ENCODE measurements at regions not wholly inside any gene's neighbourhood (a gene's known extent, or its start where the extent isn't known, plus 50 kb on each side); places are given as distances from the start of the nearest gene placed in this dataset.

DNA sequence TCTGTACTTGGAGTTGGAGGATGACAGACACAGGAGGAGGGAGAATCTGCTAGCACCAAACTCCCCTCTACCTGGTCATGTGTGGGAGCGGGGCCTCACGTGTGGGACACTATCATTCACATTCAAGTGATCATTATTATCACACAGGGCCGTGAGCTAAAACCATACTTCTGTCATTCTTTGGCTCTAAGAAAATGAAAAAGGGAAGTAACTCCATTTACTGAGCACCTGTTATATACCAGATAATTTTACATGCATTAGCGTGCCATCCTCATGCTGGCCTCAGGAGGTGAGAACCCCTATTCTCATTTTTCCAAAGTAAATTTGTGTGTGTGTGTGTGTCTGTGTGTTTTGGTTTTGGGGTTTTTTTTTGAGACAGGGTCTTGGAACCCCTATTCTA lies 150.1 kb downstream of the GLI2 start:
- H4K20me1 ChIP-seq (ENCODE audit: control insufficient read depth, insufficient read depth, low read length, poor library complexity, severe bottlenecking): no peaks in the 10 kb centered on the region
- no peaks in the 10 kb centered on the region for H3K36me3 ChIP-seq (replicated peaks in 1 of 2; ENCODE audit: control extremely low read depth in 1 of 2, control insufficient read depth in 1 of 2, extremely low read depth in 1 of 2, insufficient read depth in 2 of 2, low read length in 1 of 2)
- no peak overlapping the region for H3K4me3 ChIP-seq (ENCODE audit: control extremely low read depth in 1 of 5, extremely low read depth in 1 of 5, insufficient read depth in 1 of 5, low read depth in 2 of 5, low read length in 4 of 5)
- TF ChIP-seq CTCF (IDR thresholded peaks at IDR 0.05): no peak
- no peak for TF ChIP-seq EZH2 (IDR thresholded peaks at IDR 0.05; ENCODE audit: borderline replicate concordance, insufficient read depth, low read depth, low read length, poor library complexity, severe bottlenecking)
- H2AFZ ChIP-seq (ENCODE audit: insufficient read depth, low read depth, low read length, poor library complexity, severe bottlenecking): no peak overlapping the region
- Mint-ChIP-seq H3K4me1 (no peaks in the 10 kb centered on the region), H3K4me3 (no peak overlapping the region), H3K9me3 (ENCODE audit: insufficient read depth) (no peaks in the 10 kb centered on the region), H3K27ac (no peak overlapping the region), H3K27me3 (no peaks in the 10 kb centered on the region)
- intact Hi-C loops (cut with micrococcal nuclease): no loop called here
- ChIA-PET POLR2A (no interaction called here), CTCF (no interaction called here)
- no peaks in the 10 kb centered on the region for H3K27me3 ChIP-seq (replicated peaks in 1 of 4; ENCODE audit: control extremely low read depth in 1 of 4, control insufficient read depth in 3 of 4, insufficient read depth in 4 of 4, low read length in 3 of 4)
- no peak overlapping the region for H3K27ac ChIP-seq (ENCODE audit: low read length in 2 of 2)
- no peak overlapping the region for H3K9ac ChIP-seq (ENCODE audit: low read length)
- H3K4me2 ChIP-seq (replicated peaks; ENCODE audit: low read depth, low read length, poor library complexity, severe bottlenecking): no peak overlapping the region
- no peaks in the 10 kb centered on the region for H3K79me2 ChIP-seq (ENCODE audit: control insufficient read depth, insufficient read depth, low read length)
- ATAC-seq (ENCODE audit: low read depth) (no peak), DNase-seq (no peak)
- no CpG with 5 or more reads among the region's 4 CpGs for WGBS (ENCODE audit: insufficient coverage)
- no peaks in the 10 kb centered on the region for H3K9me3 ChIP-seq (ENCODE audit: control extremely low read depth in 1 of 3, control insufficient read depth in 2 of 3, insufficient read depth in 1 of 3, low read length in 2 of 3)
- no peaks in the 10 kb centered on the region for H3K4me1 ChIP-seq (ENCODE audit: control insufficient read depth in 2 of 2, insufficient read depth in 2 of 2, low read length in 2 of 2)

GRCh38 chr2:120886534-120887319 lies 151.1 kb downstream of the GLI2 start:
- H3K9me3 ChIP-seq (ENCODE audit: control extremely low read depth in 1 of 3, control insufficient read depth in 2 of 3, insufficient read depth in 1 of 3, low read length in 2 of 3): no peaks in the 10 kb centered on the region
- intact Hi-C loops (cut with micrococcal nuclease): no loop called here
- DNase-seq (no peak), ATAC-seq (ENCODE audit: low read depth) (no peak)
- POLR2A ChIA-PET: no interaction called here
- H3K27ac Mint-ChIP-seq: no peak overlapping the region
- no peaks in the 10 kb centered on the region for H3K4me1 ChIP-seq (ENCODE audit: control insufficient read depth in 2 of 2, insufficient read depth in 2 of 2, low read length in 2 of 2)
- H3K4me1 Mint-ChIP-seq: no peaks in the 10 kb centered on the region
- H3K27me3 ChIP-seq (replicated peaks in 1 of 4; ENCODE audit: control extremely low read depth in 1 of 4, control insufficient read depth in 3 of 4, insufficient read depth in 4 of 4, low read length in 3 of 4): no peaks in the 10 kb centered on the region
- no peaks in the 10 kb centered on the region for H4K20me1 ChIP-seq (ENCODE audit: control insufficient read depth, insufficient read depth, low read length, poor library complexity, severe bottlenecking)
- no peaks in the 10 kb centered on the region for H3K36me3 ChIP-seq (replicated peaks in 1 of 2; ENCODE audit: control extremely low read depth in 1 of 2, control insufficient read depth in 1 of 2, extremely low read depth in 1 of 2, insufficient read depth in 2 of 2, low read length in 1 of 2)
- H2AFZ ChIP-seq (ENCODE audit: insufficient read depth, low read depth, low read length, poor library complexity, severe bottlenecking): no peak overlapping the region
- no peaks in the 10 kb centered on the region for H3K9me3 Mint-ChIP-seq (ENCODE audit: insufficient read depth)
- no peaks in the 10 kb centered on the region for H3K27me3 Mint-ChIP-seq
- no peak overlapping the region for H3K9ac ChIP-seq (ENCODE audit: low read length)
- WGBS (ENCODE audit: insufficient coverage): 74% methylated on average over 18 of the region's 18 CpGs
- H3K4me2 ChIP-seq (replicated peaks; ENCODE audit: low read depth, low read length, poor library complexity, severe bottlenecking): no peak overlapping the region
- H3K4me3 ChIP-seq (ENCODE audit: control extremely low read depth in 1 of 5, extremely low read depth in 1 of 5, insufficient read depth in 1 of 5, low read depth in 2 of 5, low read length in 4 of 5): no peak overlapping the region
- no peak overlapping the region for H3K4me3 Mint-ChIP-seq
- CTCF ChIA-PET: no interaction called here
- no peaks in the 10 kb centered on the region for H3K79me2 ChIP-seq (ENCODE audit: control insufficient read depth, insufficient read depth, low read length)
- no peak overlapping the region for H3K27ac ChIP-seq (ENCODE audit: low read length in 2 of 2)
- no peak for TF ChIP-seq EZH2 (IDR thresholded peaks at IDR 0.05; ENCODE audit: borderline replicate concordance, insufficient read depth, low read depth, low read length, poor library complexity, severe bottlenecking)
- TF ChIP-seq CTCF (IDR thresholded peaks at IDR 0.05): no peak

Measured in B cell (primary cell).